ENCODE measurements at regions not wholly inside any gene's neighbourhood (a gene's known extent, or its start where the extent isn't known, plus 50 kb on each side); places are given as distances from the start of the nearest gene placed in this dataset.

DNA sequence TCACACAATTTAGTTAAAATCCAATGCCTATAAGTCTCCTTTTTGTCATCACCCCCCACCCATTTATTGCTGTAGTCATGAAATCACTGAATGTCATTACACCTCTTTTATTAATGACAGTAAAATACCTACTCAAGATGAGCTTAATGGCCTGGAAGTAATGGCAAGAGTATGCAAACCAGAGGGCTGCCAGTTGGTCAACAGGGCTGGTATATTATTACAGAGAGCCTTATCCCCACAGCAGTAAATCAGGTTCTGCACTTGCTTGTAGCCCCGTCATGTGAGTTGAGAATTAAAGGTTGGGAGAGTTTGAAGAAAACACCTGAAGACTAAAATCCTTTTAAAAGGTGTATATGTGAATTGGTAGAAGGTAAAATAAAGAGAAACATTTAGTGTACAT is 372.4 kb downstream of the MAT2B start:
- Histone ChIP-seq H3K27me3 (replicated peaks in 1 of 4; ENCODE audit: control extremely low read depth in 1 of 4, control insufficient read depth in 3 of 4, insufficient read depth in 4 of 4, low read length in 3 of 4) (no peaks in the 10 kb centered on the region), H3K79me2 (ENCODE audit: control insufficient read depth, insufficient read depth, low read length) (no peaks in the 10 kb centered on the region), H3K4me2 (replicated peaks; ENCODE audit: low read depth, low read length, poor library complexity, severe bottlenecking) (no peak overlapping the region), H3K27ac (ENCODE audit: low read length in 2 of 2) (no peak overlapping the region), H2AFZ (ENCODE audit: insufficient read depth, low read depth, low read length, poor library complexity, severe bottlenecking) (no peak overlapping the region), H3K4me3 (ENCODE audit: control extremely low read depth in 1 of 5, extremely low read depth in 1 of 5, insufficient read depth in 1 of 5, low read depth in 2 of 5, low read length in 4 of 5) (no peak overlapping the region), H3K36me3 (replicated peaks in 1 of 2; ENCODE audit: control extremely low read depth in 1 of 2, control insufficient read depth in 1 of 2, extremely low read depth in 1 of 2, insufficient read depth in 2 of 2, low read length in 1 of 2) (no peaks in the 10 kb centered on the region), H3K4me1 (ENCODE audit: control insufficient read depth in 2 of 2, insufficient read depth in 2 of 2, low read length in 2 of 2) (no peaks in the 10 kb centered on the region), H4K20me1 (ENCODE audit: control insufficient read depth, insufficient read depth, low read length, poor library complexity, severe bottlenecking) (no peaks in the 10 kb centered on the region), H3K9ac (ENCODE audit: low read length) (no peak overlapping the region), H3K9me3 (ENCODE audit: control extremely low read depth in 1 of 3, control insufficient read depth in 2 of 3, insufficient read depth in 1 of 3, low read length in 2 of 3) (no peaks in the 10 kb centered on the region)
- no peak overlapping the region for H3K4me3 Mint-ChIP-seq
- POLR2A ChIA-PET = no interaction called here
- CTCF ChIA-PET = no interaction called here
- TF ChIP-seq EZH2 (IDR thresholded peaks at IDR 0.05; ENCODE audit: borderline replicate concordance, insufficient read depth, low read depth, low read length, poor library complexity, severe bottlenecking) = no peak
- TF ChIP-seq, protein P1, sequence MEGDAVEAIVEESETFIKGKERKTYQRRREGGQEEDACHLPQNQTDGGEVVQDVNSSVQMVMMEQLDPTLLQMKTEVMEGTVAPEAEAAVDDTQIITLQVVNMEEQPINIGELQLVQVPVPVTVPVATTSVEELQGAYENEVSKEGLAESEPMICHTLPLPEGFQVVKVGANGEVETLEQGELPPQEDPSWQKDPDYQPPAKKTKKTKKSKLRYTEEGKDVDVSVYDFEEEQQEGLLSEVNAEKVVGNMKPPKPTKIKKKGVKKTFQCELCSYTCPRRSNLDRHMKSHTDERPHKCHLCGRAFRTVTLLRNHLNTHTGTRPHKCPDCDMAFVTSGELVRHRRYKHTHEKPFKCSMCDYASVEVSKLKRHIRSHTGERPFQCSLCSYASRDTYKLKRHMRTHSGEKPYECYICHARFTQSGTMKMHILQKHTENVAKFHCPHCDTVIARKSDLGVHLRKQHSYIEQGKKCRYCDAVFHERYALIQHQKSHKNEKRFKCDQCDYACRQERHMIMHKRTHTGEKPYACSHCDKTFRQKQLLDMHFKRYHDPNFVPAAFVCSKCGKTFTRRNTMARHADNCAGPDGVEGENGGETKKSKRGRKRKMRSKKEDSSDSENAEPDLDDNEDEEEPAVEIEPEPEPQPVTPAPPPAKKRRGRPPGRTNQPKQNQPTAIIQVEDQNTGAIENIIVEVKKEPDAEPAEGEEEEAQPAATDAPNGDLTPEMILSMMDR (IDR thresholded peaks at IDR 0.05) = no peak
- ATAC-seq (ENCODE audit: low read depth) = no peak
- intact Hi-C loops (cut with micrococcal nuclease) = no loop called here
- DNase-seq = no peak
- no peaks in the 10 kb centered on the region for H3K27me3 Mint-ChIP-seq
- H3K9me3 Mint-ChIP-seq (ENCODE audit: insufficient read depth) = no peaks in the 10 kb centered on the region
- H3K27ac Mint-ChIP-seq = no peak overlapping the region
- WGBS (ENCODE audit: insufficient coverage) = no CpG with 5 or more reads among the region's 1 CpG
- no peaks in the 10 kb centered on the region for H3K4me1 Mint-ChIP-seq

- no peak overlapping the region for H3K27ac Mint-ChIP-seq
- Histone ChIP-seq H2AFZ (ENCODE audit: insufficient read depth, low read depth, low read length, poor library complexity, severe bottlenecking) (no peak overlapping the region), H3K4me1 (ENCODE audit: control insufficient read depth in 2 of 2, insufficient read depth in 2 of 2, low read length in 2 of 2) (no peaks in the 10 kb centered on the region), H3K9me3 (ENCODE audit: control extremely low read depth in 1 of 3, control insufficient read depth in 2 of 3, insufficient read depth in 1 of 3, low read length in 2 of 3) (no peaks in the 10 kb centered on the region), H3K4me3 (ENCODE audit: control extremely low read depth in 1 of 5, extremely low read depth in 1 of 5, insufficient read depth in 1 of 5, low read depth in 2 of 5, low read length in 4 of 5) (no peak overlapping the region), H3K27me3 (replicated peaks in 1 of 4; ENCODE audit: control extremely low read depth in 1 of 4, control insufficient read depth in 3 of 4, insufficient read depth in 4 of 4, low read length in 3 of 4) (no peaks in the 10 kb centered on the region), H3K9ac (ENCODE audit: low read length) (no peak overlapping the region), H3K36me3 (replicated peaks in 1 of 2; ENCODE audit: control extremely low read depth in 1 of 2, control insufficient read depth in 1 of 2, extremely low read depth in 1 of 2, insufficient read depth in 2 of 2, low read length in 1 of 2) (no peaks in the 10 kb centered on the region), H3K79me2 (ENCODE audit: control insufficient read depth, insufficient read depth, low read length) (no peaks in the 10 kb centered on the region), H3K27ac (ENCODE audit: low read length in 2 of 2) (no peak overlapping the region), H3K4me2 (replicated peaks; ENCODE audit: low read depth, low read length, poor library complexity, severe bottlenecking) (no peak overlapping the region), H4K20me1 (ENCODE audit: control insufficient read depth, insufficient read depth, low read length, poor library complexity, severe bottlenecking) (no peaks in the 10 kb centered on the region)
- no peak for DNase-seq
- CTCF ChIA-PET = no interaction called here
- POLR2A ChIA-PET = no interaction called here
- no peaks in the 10 kb centered on the region for H3K9me3 Mint-ChIP-seq (ENCODE audit: insufficient read depth)
- intact Hi-C loops (cut with micrococcal nuclease) = no loop called here
- no CpG with 5 or more reads among the region's 1 CpG for WGBS (ENCODE audit: insufficient coverage)
- H3K4me3 Mint-ChIP-seq = no peak overlapping the region
- no peak for ATAC-seq (ENCODE audit: low read depth)
- H3K4me1 Mint-ChIP-seq = no peaks in the 10 kb centered on the region
- TF ChIP-seq EZH2 (IDR thresholded peaks at IDR 0.05; ENCODE audit: borderline replicate concordance, insufficient read depth, low read depth, low read length, poor library complexity, severe bottlenecking) = no peak
- TF ChIP-seq, protein P1 (IDR thresholded peaks at IDR 0.05) = no peak
- no peaks in the 10 kb centered on the region for H3K27me3 Mint-ChIP-seq
Observed at GRCh38 chr5:163878490-163878889, 373.1 kb downstream of the MAT2B start.
